GM21447 (cell line): ENCODE measurements at regions not wholly inside any gene's neighbourhood (a gene's known extent, or its start where the extent isn't known, plus 50 kb on each side); places are given as distances from the start of the nearest gene placed in this dataset.
"Not testable (repeated sequence)": the region's sequence is repeated elsewhere in the genome, so short reads cannot be mapped to it uniquely, and the experiment has no call there.

Source experiments
- ATAC-seq: cut with Tn5 transposase; IDR thresholded peaks from one replicate; pipeline ENCODE4 v1.9.1; 2021; ENCODE audit not compliant: unreplicated experiment

GRCh38 chr1:230591678-230592077 is 50.6 kb upstream of the COG2 start:
- ATAC-seq = no peak

DNA sequence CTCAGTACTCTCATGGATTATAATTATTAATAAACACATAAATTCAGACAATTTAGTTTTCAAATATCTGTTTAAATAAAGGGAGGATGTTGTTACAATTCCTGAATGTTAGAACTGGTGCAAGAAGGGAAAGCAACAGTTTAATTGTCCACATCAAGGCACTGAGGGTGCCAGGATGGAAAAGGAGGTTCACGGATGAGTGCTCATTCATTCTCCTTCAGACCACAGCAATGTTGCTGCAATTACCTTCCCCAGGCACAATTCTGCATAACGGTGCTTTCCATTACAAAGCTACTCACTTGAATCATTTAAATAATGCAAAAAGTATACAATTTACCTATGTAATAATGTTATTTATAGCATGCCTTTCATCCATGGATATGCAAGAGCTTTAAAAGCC is 52.3 kb upstream of the COG2 start:
- ATAC-seq = no peak

DNA sequence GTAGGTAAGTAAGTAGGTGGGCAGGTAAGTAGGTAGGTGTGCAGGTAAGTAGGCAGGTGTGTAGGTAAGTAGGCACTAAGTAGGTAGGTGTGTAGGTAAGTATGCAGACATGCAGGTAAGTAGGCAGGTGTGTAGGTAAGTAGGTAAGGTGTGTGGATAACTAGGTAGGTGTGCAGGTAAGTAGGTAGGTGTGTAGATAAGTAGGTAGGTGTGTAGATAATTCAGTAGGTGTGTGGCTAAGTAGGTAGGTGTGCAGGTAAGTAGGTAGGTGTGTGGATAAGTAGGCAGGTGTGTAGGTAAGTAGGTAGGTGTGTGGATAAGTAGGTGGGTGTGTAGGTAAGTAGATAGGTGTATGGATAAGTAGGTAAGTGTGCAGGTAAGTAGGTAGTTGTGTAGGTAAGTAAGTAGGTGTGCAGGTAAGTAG is 53.9 kb upstream of the COG2 start:
- ATAC-seq = no peak

DNA sequence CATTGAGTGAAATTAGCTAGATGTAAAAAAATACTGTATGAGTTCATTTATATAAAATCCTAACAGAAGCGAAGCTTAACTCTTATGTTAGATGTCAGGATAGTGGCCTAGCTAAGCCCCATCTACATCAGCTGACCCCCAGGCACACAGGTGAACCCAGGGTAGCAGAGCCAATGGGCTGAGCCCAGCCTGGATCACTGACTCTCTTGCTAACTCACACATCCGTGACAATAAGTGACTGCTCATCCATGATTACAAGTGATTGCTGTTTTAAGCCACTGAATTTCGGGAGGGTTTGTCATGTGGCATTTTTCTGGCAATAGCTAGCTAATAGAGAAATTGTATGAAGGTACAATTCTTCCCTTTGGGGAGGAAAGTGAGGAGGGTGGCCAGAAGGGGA is 55.2 kb upstream of the COG2 start:
- ATAC-seq = no peak

GRCh38 chr1:230584660-230585059 is 57.6 kb upstream of the COG2 start:
- ATAC-seq = no peak

DNA sequence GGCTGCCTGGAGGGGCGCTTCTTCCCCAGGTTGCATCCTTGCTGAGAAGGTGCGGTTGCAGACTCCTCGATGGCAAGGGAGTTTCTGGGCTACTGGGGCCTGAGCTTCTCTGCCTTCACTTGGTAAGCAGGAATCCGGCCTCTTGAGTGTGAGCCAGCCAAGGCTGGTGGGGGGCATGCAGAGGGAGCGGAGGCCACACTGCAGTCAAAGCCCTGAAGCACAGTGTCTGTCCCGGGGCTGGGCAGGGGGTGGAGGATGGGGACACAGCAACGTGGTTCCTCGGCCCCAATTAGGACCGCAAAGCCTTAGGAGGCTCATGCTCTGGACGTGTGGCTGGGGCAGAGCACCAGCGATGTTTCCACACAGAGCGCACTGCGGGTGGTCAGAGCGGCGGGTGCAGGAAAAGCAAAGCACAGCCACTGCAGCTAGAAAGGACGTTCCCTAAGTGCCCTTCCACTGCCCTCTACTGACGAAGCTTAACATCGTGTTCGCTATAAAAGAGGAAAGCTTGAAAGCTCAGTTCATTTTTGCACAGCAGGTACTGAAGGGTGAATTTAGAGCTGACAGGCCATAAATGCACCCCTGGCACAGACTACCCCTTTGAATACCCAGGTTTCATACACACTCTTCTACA is 60.7 kb upstream of the COG2 start:
- ATAC-seq = no peak

DNA sequence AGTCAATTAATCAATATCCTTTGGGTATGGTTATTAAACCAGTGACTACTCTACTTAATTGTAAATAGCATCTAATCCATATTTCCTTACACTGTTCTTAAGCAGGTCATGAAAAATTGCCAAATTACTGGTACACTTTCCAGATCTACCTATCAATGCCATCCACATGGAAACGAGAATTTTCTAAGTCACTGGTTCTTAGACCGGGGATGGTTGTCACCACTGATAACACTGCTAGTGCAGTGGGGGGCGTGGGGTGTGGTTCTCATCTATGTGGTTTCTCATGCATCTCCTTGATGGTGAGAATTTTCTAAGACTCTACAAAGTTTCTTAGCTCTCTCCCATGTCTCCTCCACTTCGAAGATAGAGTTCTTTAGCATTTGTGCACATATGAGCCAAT is 63.7 kb upstream of the COG2 start:
- ATAC-seq = no peak

DNA sequence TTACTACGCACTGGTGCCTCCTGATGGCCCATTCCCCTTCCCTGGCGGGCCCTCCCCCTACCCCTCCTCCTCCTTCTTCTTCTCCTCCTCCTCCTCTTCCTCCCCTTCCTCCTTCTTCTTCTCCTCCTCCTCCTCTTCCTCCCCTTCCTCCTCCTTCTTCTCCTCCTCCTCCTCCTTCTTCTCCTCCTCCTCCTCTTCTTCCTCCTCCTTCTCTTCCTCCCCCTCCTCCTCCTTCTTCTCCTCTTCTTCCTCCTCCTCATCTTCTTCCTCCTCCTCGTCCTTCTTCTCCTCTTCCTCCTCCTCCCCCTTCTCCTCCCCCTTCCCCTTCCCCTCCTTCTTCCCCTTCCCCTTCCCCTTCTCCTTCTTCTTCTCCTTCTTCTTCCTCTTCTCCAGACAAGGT is 64.7 kb upstream of the COG2 start:
- no peak for ATAC-seq

DNA sequence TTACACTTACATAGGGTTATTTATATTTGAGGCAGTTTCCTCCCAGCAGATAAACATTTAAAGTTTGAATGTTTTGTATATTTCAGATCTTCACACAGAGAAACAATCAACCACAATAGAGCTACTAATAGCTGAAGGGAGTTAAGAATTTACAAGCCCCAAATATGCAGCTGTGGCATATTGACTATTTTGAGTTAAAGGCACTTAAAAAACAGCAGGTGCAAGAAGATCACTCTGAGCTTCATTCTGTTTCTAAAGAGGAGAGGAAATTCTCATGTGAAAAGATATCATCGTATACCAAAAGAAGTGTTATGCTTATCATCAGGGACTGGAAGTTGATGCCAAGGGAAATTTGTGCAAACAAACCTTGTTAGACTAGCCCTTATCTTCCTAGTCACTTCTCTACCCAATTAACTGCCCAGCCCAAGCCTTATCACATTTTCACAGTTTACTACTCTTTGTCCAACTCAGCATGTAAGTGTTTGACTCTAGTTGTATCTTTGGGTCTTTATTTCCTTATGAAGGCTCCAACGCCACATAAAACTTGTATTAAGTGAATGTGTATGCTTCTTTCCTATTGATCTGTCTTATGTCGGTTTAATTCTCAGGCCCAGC is 66.3 kb upstream of the COG2 start:
- ATAC-seq = no peak

DNA sequence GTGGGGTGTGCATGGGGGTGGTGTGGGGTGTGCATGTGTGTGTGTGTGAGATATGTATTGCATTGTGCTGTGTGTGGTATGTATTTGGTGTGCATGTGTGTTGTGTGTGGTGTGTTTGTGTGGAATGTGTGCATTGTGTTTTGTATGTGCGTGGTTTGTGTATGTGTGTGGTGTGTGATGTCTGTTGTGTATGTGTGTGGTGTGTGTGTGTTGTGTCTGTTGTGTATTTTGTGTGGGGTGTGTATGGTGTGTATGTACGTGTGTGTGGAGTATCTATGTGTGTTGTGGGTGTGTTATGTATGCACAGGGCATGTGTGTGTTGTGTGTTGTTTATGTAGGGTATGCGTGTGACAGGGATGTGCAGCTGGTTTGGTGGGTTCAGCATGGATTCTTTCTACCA is 67.8 kb upstream of the COG2 start:
- ATAC-seq = no peak

DNA sequence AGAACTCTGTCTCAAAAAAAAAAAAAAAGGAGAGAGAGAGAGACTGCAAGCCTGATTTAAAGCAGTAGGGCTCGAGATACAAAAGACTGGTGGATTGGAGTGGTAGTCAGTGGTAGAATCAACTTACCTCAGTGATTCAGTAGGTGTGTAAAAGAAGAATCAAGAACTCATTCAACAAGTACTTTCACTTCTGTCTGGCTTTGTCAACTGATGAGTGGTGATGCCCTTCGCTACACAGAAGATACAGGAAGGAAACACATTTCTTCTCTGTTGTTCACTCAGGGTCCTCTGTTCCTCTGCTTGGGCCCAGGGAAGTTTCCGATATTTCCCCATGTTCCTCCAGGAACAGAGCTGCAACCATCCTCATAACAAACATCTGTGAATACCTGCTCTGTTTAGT is 68.6 kb upstream of the COG2 start:
- ATAC-seq = no peak

DNA sequence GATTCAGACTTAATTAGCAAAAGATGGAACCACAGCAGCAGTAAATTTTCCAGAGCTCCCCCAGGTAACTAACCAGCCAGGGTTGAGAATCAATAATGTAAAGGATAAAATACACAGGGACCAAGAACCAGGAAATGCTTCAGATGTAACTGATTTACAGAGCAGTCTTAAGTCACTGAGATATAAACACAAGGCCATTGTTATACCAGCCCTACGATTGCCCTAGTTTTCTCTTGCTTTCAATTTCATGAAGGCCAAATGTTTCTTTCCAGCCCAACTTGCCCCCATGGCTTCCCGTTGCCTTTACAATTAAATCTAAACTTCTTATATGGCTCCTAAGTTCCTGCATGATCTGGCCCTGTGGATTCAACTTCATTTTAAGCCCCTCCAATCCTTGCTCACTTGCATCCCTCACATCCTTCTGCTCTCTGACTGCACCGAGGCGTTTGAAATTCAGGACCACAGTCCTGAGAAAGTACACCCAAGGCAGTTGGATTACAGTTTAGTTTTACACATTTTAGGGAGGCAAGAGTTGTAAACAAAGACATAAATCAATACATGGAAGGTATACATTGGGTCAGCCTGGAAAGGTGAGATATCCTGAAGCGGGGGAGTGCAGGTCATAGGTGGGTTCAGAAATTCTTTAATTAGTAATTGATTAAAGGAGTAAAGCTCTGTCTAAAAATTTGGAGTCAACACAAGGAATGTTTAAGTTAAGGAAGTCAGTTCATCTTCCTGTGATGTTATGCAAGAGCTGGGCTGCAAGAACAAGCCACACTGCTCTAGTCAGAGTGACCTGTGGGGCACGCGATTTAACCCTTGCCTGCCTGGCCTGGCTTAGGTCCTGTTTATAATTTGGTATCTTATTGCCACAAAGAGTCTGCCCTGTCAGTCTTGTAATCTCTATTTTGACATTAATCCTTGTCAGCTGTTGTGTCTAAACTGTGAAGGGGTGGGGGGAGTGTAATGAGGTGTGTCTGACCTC is 69.9 kb upstream of the COG2 start:
- ATAC-seq = no peak

DNA sequence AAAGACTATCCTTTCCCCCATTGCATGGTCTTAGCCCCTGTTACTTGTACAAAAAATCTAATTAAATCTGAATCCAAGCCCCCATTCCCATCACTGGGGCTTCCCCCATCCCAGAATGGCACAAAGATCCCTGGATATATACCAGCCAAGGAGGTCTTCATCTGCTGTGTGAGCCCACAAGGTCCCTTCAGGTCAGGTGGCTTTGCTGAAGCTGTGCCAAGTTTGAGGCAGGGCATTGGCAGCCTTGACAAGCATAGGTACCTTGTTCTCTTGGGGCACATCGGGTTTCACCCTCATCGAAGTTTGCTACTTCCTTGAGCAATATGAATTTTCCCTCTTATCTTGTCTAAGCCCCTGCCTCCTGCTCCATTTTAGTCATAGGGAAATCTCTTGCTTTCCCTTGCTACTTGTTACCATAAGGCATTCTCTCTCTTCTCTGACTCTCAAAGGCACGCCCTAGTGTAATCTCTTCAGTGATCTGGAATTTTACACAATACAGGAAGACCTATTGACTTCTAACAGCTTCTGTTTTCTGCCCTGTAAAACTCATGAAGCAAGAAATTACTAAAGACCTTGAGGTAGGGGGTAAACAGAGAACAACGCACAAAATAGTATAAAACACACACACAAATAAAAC is 71.4 kb upstream of the COG2 start:
- ATAC-seq = no peak

GRCh38 chr1:230569201-230569600 is 73.1 kb upstream of the COG2 start:
- no peak for ATAC-seq

- ATAC-seq = no peak
These were observed 73.6 kb upstream of the COG2 start for GRCh38 chr1:230568676-230569075.

DNA sequence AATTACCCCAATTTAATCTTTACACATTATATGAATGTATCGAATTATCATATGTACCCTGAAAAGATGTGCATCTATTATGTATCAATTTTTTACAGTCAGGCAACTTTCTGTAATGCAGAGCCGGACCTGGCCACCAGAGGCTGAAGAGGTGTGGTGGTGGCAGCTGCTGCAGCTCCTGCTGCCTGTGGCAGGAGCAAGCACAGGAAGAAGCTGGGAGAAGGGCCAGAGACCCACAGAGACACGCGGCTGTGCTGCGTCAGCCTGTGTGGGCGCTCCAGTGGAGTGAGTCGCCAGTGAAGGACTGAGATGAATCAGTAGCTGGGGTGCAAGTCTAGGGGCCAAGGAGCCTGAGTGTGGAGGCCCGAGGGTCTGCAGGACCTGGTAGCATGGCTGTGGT is 74.3 kb upstream of the COG2 start:
- ATAC-seq = no peak

GRCh38 chr1:230567221-230567575 is 75.1 kb upstream of the COG2 start:
- ATAC-seq = no peak

GRCh38 chr1:230566532-230567220 is 75.6 kb upstream of the COG2 start:
- not testable (repeated sequence) for ATAC-seq

DNA sequence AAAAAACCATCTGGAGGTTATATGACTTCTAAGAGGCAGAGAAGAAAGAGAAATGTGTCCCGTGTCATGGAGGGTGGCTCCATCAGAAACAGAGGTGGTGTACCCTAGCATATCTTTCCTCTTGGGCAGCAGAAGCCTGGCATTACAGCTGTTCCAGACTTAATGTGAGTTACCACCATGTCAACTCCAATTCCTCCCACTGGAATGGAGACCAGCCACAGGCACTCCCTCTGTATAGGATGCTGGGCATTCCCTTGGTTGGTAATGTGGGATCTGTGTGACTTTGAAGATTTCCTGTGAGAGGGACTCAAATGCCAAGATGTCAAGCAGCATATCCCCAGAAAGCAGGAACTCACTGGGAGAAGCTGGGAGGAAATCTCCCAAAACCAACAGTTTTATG is 77.1 kb upstream of the COG2 start:
- no peak for ATAC-seq

DNA sequence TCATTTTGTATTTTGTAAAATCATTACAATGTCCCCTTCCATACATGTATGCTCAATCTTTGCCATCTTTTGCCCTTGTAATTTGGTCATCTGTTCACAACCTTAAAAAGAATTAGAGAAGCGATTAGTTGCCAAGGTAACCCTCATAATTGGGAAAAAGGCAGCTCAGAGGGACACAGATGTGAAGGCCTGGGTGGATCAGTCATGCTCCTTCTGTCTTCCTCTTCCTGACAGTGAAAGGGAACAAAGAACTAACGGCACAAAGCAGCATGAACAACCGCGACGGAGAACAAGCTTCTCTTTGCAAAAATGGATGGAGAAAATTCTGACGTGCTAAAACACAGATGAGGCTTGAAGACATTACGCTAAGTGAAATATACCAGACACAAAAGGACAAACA is 78.7 kb upstream of the COG2 start:
- no peak for ATAC-seq

- no peak for ATAC-seq
These were observed 80.7 kb upstream of the COG2 start for GRCh38 chr1:230561570-230561969.
